Astrocyte of the spinal cord (primary cell): ENCODE measurements at regions not wholly inside any gene's neighbourhood (a gene's known extent, or its start where the extent isn't known, plus 50 kb on each side); places are given as distances from the start of the nearest gene placed in this dataset.

ENCODE experiments used
- DNase-seq: peaks from one replicate; pipeline ENCODE4 v3.0.0; 2011; ENCODE audit warnings: low read depth, low spot score
- H3K4me3 ChIP-seq: 2 replicates; pipeline ENCODE4 v1.5.1; 2011; ENCODE audit warnings: low read depth, mild to moderate bottlenecking, low read length, moderate library complexity
- CTCF ChIP-seq: IDR thresholded peaks from 2 replicates; pipeline ENCODE4 v1.5.1; 2012; ENCODE audit warnings: low read depth, mild to moderate bottlenecking, low read length, inconsistent platforms
- in situ Hi-C: cut with HindIII; loops from 2 replicates; pipeline ENCODE4 v1.10.0; 2017; ENCODE audit warnings: low sequenced_read_pairs

GRCh38 chr18:45497595-45498286 is 117.5 kb upstream of the SLC14A2 start:
- no peak for DNase-seq
- in situ Hi-C loops = no loop called here

GRCh38 chr18:45498287-45498658 is 117.0 kb upstream of the SLC14A2 start:
- no peak for DNase-seq
- TF ChIP-seq CTCF = no peak
- in situ Hi-C loops = no loop called here
- no peak overlapping the region for H3K4me3 ChIP-seq

More at GRCh38 chr18:45497595-45498286, 117.5 kb upstream of the SLC14A2 start:
- no peak overlapping the region for H3K4me3 ChIP-seq
- TF ChIP-seq CTCF = no peak

GRCh38 chr18:45503990-45504389 is 111.3 kb upstream of the SLC14A2 start:
- in situ Hi-C loops = no loop called here
- TF ChIP-seq CTCF = no peak
- peak; percentile 33 for DNase-seq
- no peak overlapping the region for H3K4me3 ChIP-seq

- DNase-seq = peak; percentile 74
- in situ Hi-C loops = no loop called here
- no peak overlapping the region for H3K4me3 ChIP-seq
- TF ChIP-seq CTCF = no peak
Observed at GRCh38 chr18:45505497-45506206, 109.6 kb upstream of the SLC14A2 start.

GRCh38 chr18:45506951-45507350 is 108.3 kb upstream of the SLC14A2 start:
- in situ Hi-C loops = no loop called here
- no peak overlapping the region for H3K4me3 ChIP-seq
- DNase-seq = no peak
- no peak for TF ChIP-seq CTCF

GRCh38 chr18:45509535-45509934 is 105.7 kb upstream of the SLC14A2 start:
- no peak for TF ChIP-seq CTCF
- no peak for DNase-seq
- in situ Hi-C loops = no loop called here
- no peak overlapping the region for H3K4me3 ChIP-seq
